C4-2B (cell line): ENCODE measurements at regions not wholly inside any gene's neighbourhood (a gene's known extent, or its start where the extent isn't known, plus 50 kb on each side); places are given as distances from the start of the nearest gene placed in this dataset.

ENCODE experiments used
- H3K27ac ChIP-seq: fragments of 450-650 bp; 2 replicates; pipeline ENCODE4 v1.5.1; 2017
- ZFX ChIP-seq: fragments of 450-650 bp; IDR thresholded peaks from 2 replicates; pipeline ENCODE4 v1.6.1; 2017
- TF ChIP-seq, protein P1 (sequence below): fragments of 450-650 bp; conservative IDR thresholded peaks from 2 replicates; pipeline ENCODE4 v1.5.1; 2017; ENCODE audit warnings: mild to moderate bottlenecking

DNA sequence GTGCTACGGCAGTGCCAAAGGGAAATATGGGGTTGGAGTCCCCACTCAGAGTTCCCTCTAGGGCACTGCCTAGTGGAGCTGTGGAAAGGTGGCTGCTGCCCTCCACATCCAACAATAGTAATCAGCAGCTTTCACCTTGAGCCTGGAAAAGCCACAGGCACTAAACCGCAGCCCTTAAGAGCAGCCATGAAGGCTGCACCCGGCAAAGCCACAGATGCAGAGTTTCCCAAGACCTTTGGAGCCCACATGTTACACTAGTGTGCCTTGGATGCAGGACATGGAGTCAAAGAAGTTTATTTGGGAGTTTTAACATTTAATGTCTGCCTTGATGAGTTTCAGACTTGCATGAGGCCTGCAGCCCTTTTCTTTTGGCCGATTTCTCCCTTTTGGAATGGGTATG lies 91.4 kb upstream of the HSF2 start:
- H3K27ac ChIP-seq = no peak overlapping the region
- TF ChIP-seq, protein P1, sequence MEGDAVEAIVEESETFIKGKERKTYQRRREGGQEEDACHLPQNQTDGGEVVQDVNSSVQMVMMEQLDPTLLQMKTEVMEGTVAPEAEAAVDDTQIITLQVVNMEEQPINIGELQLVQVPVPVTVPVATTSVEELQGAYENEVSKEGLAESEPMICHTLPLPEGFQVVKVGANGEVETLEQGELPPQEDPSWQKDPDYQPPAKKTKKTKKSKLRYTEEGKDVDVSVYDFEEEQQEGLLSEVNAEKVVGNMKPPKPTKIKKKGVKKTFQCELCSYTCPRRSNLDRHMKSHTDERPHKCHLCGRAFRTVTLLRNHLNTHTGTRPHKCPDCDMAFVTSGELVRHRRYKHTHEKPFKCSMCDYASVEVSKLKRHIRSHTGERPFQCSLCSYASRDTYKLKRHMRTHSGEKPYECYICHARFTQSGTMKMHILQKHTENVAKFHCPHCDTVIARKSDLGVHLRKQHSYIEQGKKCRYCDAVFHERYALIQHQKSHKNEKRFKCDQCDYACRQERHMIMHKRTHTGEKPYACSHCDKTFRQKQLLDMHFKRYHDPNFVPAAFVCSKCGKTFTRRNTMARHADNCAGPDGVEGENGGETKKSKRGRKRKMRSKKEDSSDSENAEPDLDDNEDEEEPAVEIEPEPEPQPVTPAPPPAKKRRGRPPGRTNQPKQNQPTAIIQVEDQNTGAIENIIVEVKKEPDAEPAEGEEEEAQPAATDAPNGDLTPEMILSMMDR = no peak
- no peak for TF ChIP-seq ZFX

DNA sequence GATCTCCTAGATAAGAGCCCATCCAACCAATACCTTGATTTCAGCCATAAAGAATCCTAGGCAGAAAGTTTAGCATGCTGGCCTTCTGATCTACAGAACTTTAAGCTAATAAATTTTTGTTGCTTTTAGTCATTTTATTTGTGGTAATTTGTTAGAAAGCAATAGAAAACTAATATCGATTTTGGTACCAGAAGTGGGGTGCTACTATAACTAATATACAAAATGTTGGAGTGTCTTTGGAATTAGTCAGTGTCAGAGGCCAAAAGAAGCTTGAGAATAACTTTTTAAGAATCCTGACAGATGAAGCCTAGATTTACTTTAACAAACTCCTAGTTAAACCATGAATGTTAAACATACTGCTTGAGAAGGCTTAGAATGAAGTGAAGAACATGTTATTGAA lies 83.6 kb upstream of the HSF2 start:
- H3K27ac ChIP-seq = no peak overlapping the region
- TF ChIP-seq ZFX = no peak
- TF ChIP-seq, protein P1 = no peak

DNA sequence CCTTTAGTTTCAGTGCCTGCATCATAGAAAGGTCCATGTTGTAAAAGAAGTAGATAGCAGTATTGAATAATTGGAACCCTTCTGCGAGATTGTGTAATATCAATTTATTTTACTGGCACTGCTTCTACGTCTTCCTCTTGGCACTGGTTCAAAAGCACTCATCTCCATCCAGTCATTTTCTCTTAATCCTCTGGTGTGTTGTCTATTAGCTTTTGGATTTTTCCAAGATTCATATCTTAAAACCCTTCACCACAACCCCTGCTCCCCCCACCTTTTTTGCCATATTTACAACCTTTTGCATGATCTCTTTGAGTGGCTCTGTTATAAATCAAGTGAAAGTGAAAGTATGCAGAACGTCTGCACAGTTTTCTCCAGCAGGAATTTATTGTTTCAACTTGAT lies 76.6 kb upstream of the HSF2 start:
- no peak overlapping the region for H3K27ac ChIP-seq
- TF ChIP-seq, protein P1 = no peak
- no peak for TF ChIP-seq ZFX

DNA sequence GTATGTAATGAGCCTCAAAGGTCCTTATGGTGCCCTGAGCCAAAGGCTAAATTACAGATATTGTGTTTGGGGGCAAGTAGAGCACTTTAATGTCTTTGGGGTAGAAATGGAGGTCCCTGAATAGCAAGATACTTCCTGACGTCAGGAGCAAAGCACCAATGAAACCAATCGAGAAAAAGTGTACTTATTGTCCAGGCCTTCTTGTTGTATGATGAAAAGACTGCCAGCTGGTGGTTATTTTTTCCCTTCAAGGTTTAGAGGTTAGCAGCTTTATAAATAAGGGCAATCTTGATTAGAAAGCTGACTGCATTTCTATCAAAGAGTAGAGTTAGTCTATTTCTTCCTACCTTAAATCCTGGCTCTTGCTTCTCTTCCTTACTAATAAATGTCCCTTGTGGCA lies 76.1 kb upstream of the HSF2 start:
- TF ChIP-seq, protein P1 = no peak
- no peak for TF ChIP-seq ZFX

DNA sequence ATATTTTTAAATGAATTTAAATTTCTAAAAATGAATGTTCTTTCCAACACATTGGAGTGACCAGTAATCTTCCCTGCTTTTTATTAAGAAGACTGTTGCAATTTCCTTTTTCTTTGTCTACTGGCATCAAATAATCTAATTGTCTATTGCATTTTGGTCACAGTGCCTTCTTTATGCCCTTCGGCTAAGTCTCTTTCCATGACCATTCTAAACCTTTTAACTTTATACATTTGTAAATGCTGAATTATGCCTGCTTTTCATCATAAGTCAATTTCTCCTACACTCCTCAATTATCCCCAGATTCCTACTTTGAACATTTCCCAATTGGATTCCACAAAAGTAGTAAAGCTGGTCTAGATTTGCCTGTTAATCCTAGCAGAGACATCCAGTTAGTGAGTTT lies 69.1 kb upstream of the HSF2 start:
- TF ChIP-seq ZFX = no peak
- TF ChIP-seq, protein P1 = no peak
- no peak overlapping the region for H3K27ac ChIP-seq

More for the DNA sequence above, 76.1 kb upstream of the HSF2 start:
- no peak overlapping the region for H3K27ac ChIP-seq

DNA sequence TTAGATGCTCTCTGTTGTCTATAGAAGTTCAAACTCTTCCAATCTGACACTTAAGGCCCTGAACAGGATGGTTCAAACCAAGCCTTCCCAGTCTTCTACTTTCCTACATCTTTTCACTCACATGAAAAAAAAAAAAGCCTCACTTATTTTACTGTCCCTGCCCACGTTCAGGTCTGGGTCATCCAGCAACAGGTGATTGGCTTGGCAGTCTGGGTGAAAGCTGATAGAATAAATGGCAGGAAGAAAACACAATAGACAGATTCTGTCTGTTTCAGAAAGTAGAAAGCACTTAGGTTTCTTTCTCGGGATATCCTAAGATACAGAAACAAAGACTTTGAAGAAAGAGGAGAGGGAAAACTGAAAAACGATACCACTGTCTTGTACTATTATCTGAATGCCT lies 61.8 kb upstream of the HSF2 start:
- H3K27ac ChIP-seq = no peak overlapping the region
- TF ChIP-seq, protein P1 = no peak
- TF ChIP-seq ZFX = no peak

DNA sequence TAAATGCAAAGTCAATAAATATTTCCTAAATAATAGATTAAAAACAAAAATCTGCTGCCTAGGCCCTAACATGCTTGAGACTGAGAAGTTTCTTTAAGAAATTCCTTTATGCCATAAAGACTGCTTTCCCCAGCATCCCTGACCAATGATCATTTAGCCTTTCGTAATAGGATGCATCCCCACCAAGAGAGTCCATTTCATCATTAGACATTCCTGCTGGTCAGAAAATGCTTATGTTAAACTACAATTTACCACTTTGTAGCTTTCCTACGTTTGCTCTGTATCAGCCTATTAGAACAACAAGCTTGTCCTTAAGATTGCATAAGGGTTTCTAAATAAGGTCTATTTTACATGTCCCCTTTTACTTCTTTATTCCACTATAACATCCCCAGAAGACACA lies 59.8 kb upstream of the HSF2 start:
- TF ChIP-seq, protein P1 = no peak
- TF ChIP-seq ZFX = no peak
- H3K27ac ChIP-seq = no peak overlapping the region
